MM.1S (cell line): ENCODE measurements at regions not wholly inside any gene's neighbourhood (a gene's known extent, or its start where the extent isn't known, plus 50 kb on each side); places are given as distances from the start of the nearest gene placed in this dataset.

Experiments used
- DNase-seq: peaks from one replicate; pipeline ENCODE4 v3.0.0-alpha.2; 2015
- H2AFZ ChIP-seq: fragments of 300-600 bp; sonication (generic); 2 replicates; pipeline ENCODE4 v1.6.0; 2016; ENCODE audit warnings: antibody characterized with exemption, low read length
- H3F3A ChIP-seq: fragments of 300-600 bp; sonication (generic); 2 replicates; pipeline ENCODE4 v1.6.1; 2016; ENCODE audit warnings: mild to moderate bottlenecking, antibody characterized with exemption, low read length, moderate library complexity, mixed read lengths; ENCODE audit not compliant: insufficient read depth
- H3K27ac ChIP-seq: fragments of 300-600 bp; sonication (generic); 2 replicates; pipeline ENCODE4 v1.5.1; 2016; ENCODE audit warnings: mild to moderate bottlenecking, low read length
- H3K27me3 ChIP-seq: fragments of 300-600 bp; sonication (generic); replicated peaks from 2 replicates; pipeline ENCODE4 v1.6.0; 2016; ENCODE audit warnings: low read length; ENCODE audit not compliant: insufficient read depth
- H3K36me3 ChIP-seq: fragments of 300-600 bp; sonication (generic); replicated peaks from 2 replicates; pipeline ENCODE4 v1.6.1; 2016; ENCODE audit warnings: mild to moderate bottlenecking, low read length, mixed read lengths; ENCODE audit not compliant: insufficient read depth
- H3K4me1 ChIP-seq: fragments of 300-600 bp; sonication (generic); 2 replicates; pipeline ENCODE4 v1.6.1; 2016; ENCODE audit warnings: low read length, mixed read lengths
- H3K4me2 ChIP-seq: fragments of 300-600 bp; sonication (generic); 2 replicates; pipeline ENCODE4 v1.6.0; 2016; ENCODE audit warnings: low read depth, low read length
- H3K4me3 ChIP-seq: fragments of 300-600 bp; sonication (generic); 2 replicates; pipeline ENCODE4 v1.5.1; 2016; ENCODE audit warnings: low read length, mixed read lengths
- H3K79me2 ChIP-seq: fragments of 300-600 bp; sonication (generic); 2 replicates; pipeline ENCODE4 v1.6.1; 2016; ENCODE audit warnings: mixed run types, low read length, mixed read lengths
- H3K9ac ChIP-seq: fragments of 300-600 bp; sonication (generic); 2 replicates; pipeline ENCODE4 v1.6.1; 2016; ENCODE audit warnings: low read length, mixed read lengths
- H3K9me2 ChIP-seq: fragments of 300-600 bp; sonication (generic); replicated peaks from 2 replicates; pipeline ENCODE4 v1.6.1; 2016; ENCODE audit warnings: mild to moderate bottlenecking, low read length, mixed read lengths; ENCODE audit not compliant: insufficient read depth
- H3K9me3 ChIP-seq: fragments of 300-600 bp; sonication (generic); replicated peaks from 2 replicates; pipeline ENCODE4 v1.6.1; 2016; ENCODE audit warnings: mild to moderate bottlenecking, low read length, mixed read lengths; ENCODE audit not compliant: insufficient read depth
- H4K20me1 ChIP-seq: fragments of 300-600 bp; sonication (generic); 2 replicates; pipeline ENCODE4 v1.6.1; 2016; ENCODE audit warnings: mild to moderate bottlenecking, low read length, moderate library complexity, mixed read lengths; ENCODE audit not compliant: insufficient read depth
- CTCF ChIP-seq: fragments of 300-600 bp; sonication (generic); IDR thresholded peaks from 2 replicates; pipeline ENCODE4 v1.5.1; 2016; ENCODE audit warnings: antibody characterized with exemption, low read length, mixed read lengths
- EZH2 ChIP-seq: fragments of 300-600 bp; sonication (generic); optimal IDR thresholded peaks from 2 replicates; pipeline ENCODE3; 2017; ENCODE audit warnings: low read depth, mild to moderate bottlenecking, antibody characterized with exemption, low read length, mixed read lengths
- EZH2phosphoT487 ChIP-seq: fragments of 300-600 bp; sonication (generic); IDR thresholded peaks from 2 replicates; pipeline ENCODE4 v1.6.1; 2018; ENCODE audit warnings: antibody characterized with exemption, low read length

- no peak for DNase-seq
- H3K9me2 ChIP-seq = no peaks in the 10 kb centered on the region
- H3F3A ChIP-seq = no peaks in the 10 kb centered on the region
- H2AFZ ChIP-seq = no peak overlapping the region
- no peaks in the 10 kb centered on the region for H3K4me1 ChIP-seq
- no peak overlapping the region for H3K9ac ChIP-seq
- peaks cover 71% of the 10 kb centered on the region for H3K27me3 ChIP-seq
- H3K4me2 ChIP-seq = no peak overlapping the region
- no peaks in the 10 kb centered on the region for H3K9me3 ChIP-seq
- no peak overlapping the region for H3K4me3 ChIP-seq
- no peak for TF ChIP-seq CTCF
- TF ChIP-seq EZH2 = no peak
- no peak for TF ChIP-seq EZH2phosphoT487
- no peaks in the 10 kb centered on the region for H3K36me3 ChIP-seq
- H3K27ac ChIP-seq = no peak overlapping the region
- no peaks in the 10 kb centered on the region for H3K79me2 ChIP-seq
- no peaks in the 10 kb centered on the region for H4K20me1 ChIP-seq
Observed at GRCh38 chr16:85182286-85182685, 70.0 kb upstream of the CIBAR2 start.

- no peaks in the 10 kb centered on the region for H3F3A ChIP-seq
- no peak overlapping the region for H3K27ac ChIP-seq
- no peaks in the 10 kb centered on the region for H4K20me1 ChIP-seq
- H3K9ac ChIP-seq = no peak overlapping the region
- DNase-seq = no peak
- no peak overlapping the region for H3K4me2 ChIP-seq
- no peaks in the 10 kb centered on the region for H3K4me1 ChIP-seq
- no peaks in the 10 kb centered on the region for H3K9me2 ChIP-seq
- no peaks in the 10 kb centered on the region for H3K9me3 ChIP-seq
- H3K79me2 ChIP-seq = no peaks in the 10 kb centered on the region
- H3K36me3 ChIP-seq = no peaks in the 10 kb centered on the region
- no peak overlapping the region for H2AFZ ChIP-seq
- TF ChIP-seq EZH2phosphoT487 = no peak
- no peak for TF ChIP-seq CTCF
- no peak for TF ChIP-seq EZH2
- peaks cover 76% of the 10 kb centered on the region for H3K27me3 ChIP-seq
- no peak overlapping the region for H3K4me3 ChIP-seq
Observed at GRCh38 chr16:85182774-85183173, 70.5 kb upstream of the CIBAR2 start.

GRCh38 chr16:85183564-85183963 is 71.3 kb upstream of the CIBAR2 start:
- no peaks in the 10 kb centered on the region for H3K9me2 ChIP-seq
- H3K9me3 ChIP-seq = no peaks in the 10 kb centered on the region
- H3K9ac ChIP-seq = no peak overlapping the region
- H3K27me3 ChIP-seq = peaks cover 73% of the 10 kb centered on the region
- no peaks in the 10 kb centered on the region for H4K20me1 ChIP-seq
- H3K4me2 ChIP-seq = no peak overlapping the region
- H3K27ac ChIP-seq = no peak overlapping the region
- H3K36me3 ChIP-seq = no peaks in the 10 kb centered on the region
- H3K4me1 ChIP-seq = no peaks in the 10 kb centered on the region
- H3K4me3 ChIP-seq = no peak overlapping the region
- H3K79me2 ChIP-seq = no peaks in the 10 kb centered on the region
- DNase-seq = no peak
- no peak for TF ChIP-seq EZH2phosphoT487
- TF ChIP-seq CTCF = no peak
- no peak for TF ChIP-seq EZH2
- H2AFZ ChIP-seq = no peak overlapping the region
- H3F3A ChIP-seq = no peaks in the 10 kb centered on the region
